ENCODE measurements at regions not wholly inside any gene's neighbourhood (a gene's known extent, or its start where the extent isn't known, plus 50 kb on each side); places are given as distances from the start of the nearest gene placed in this dataset.

- WGBS (ENCODE audit: insufficient coverage, low lambda C conversion rate): no CpG with 5 or more reads among the region's 4 CpGs
- Histone ChIP-seq H3K27me3 (ENCODE audit: control insufficient read depth, insufficient read depth, low read length) (peaks cover 17% of the 10 kb centered on the region), H3K36me3 (ENCODE audit: control insufficient read depth, insufficient read depth, low read length) (no peaks in the 10 kb centered on the region), H3K4me1 (ENCODE audit: control insufficient read depth, insufficient read depth, low read length) (no peaks in the 10 kb centered on the region), H3K4me3 (ENCODE audit: low read length) (no peak overlapping the region), H3K27ac (ENCODE audit: low read length) (no peak overlapping the region), H3K9me3 (ENCODE audit: control insufficient read depth, low read depth, low read length) (no peaks in the 10 kb centered on the region)
- no peak for DNase-seq
These were observed 149.2 kb upstream of the RPL38 start for GRCh38 chr17:74054249-74054648.

GRCh38 chr17:74055508-74056160, 147.8 kb upstream of the RPL38 start:
- Histone ChIP-seq H3K36me3 (ENCODE audit: control insufficient read depth, insufficient read depth, low read length) (no peaks in the 10 kb centered on the region), H3K4me3 (ENCODE audit: low read length) (no peak overlapping the region), H3K9me3 (ENCODE audit: control insufficient read depth, low read depth, low read length) (no peaks in the 10 kb centered on the region), H3K4me1 (ENCODE audit: control insufficient read depth, insufficient read depth, low read length) (no peaks in the 10 kb centered on the region), H3K27ac (ENCODE audit: low read length) (no peak overlapping the region), H3K27me3 (ENCODE audit: control insufficient read depth, insufficient read depth, low read length) (peaks cover 15% of the 10 kb centered on the region)
- WGBS (ENCODE audit: insufficient coverage, low lambda C conversion rate): no CpG with 5 or more reads among the region's 11 CpGs
- peak in 1 of 2 donors; percentile 15 for DNase-seq

- H3K27ac ChIP-seq (ENCODE audit: low read length): no peak overlapping the region
- WGBS (ENCODE audit: insufficient coverage, low lambda C conversion rate): 20% methylated on average over 1 of the region's 4 CpGs
- H3K9me3 ChIP-seq (ENCODE audit: control insufficient read depth, low read depth, low read length): no peaks in the 10 kb centered on the region
- H3K36me3 ChIP-seq (ENCODE audit: control insufficient read depth, insufficient read depth, low read length): no peaks in the 10 kb centered on the region
- peak; percentile 16 to 22 for DNase-seq
- no peak overlapping the region for H3K4me3 ChIP-seq (ENCODE audit: low read length)
- H3K4me1 ChIP-seq (ENCODE audit: control insufficient read depth, insufficient read depth, low read length): no peaks in the 10 kb centered on the region
- H3K27me3 ChIP-seq (ENCODE audit: control insufficient read depth, insufficient read depth, low read length): peaks cover 9% of the 10 kb centered on the region
These were observed 143.8 kb upstream of the RPL38 start for GRCh38 chr17:74059479-74060240.

- H3K4me3 ChIP-seq (ENCODE audit: low read length): no peak overlapping the region
- 72% methylated on average over 3 of the region's 5 CpGs for WGBS (ENCODE audit: insufficient coverage, low lambda C conversion rate)
- H3K27ac ChIP-seq (ENCODE audit: low read length): no peak overlapping the region
These were observed 141.7 kb upstream of the RPL38 start for GRCh38 chr17:74061758-74062157.

GRCh38 chr17:74062234-74062633, 141.2 kb upstream of the RPL38 start:
- Histone ChIP-seq H3K27ac (ENCODE audit: low read length) (no peak overlapping the region), H3K4me1 (ENCODE audit: control insufficient read depth, insufficient read depth, low read length) (no peaks in the 10 kb centered on the region), H3K36me3 (ENCODE audit: control insufficient read depth, insufficient read depth, low read length) (no peaks in the 10 kb centered on the region), H3K27me3 (ENCODE audit: control insufficient read depth, insufficient read depth, low read length) (peaks cover 6% of the 10 kb centered on the region), H3K9me3 (ENCODE audit: control insufficient read depth, low read depth, low read length) (no peaks in the 10 kb centered on the region), H3K4me3 (ENCODE audit: low read length) (no peak overlapping the region)
- no peak for DNase-seq
- WGBS (ENCODE audit: insufficient coverage, low lambda C conversion rate): 0% methylated on average over 1 of the region's 3 CpGs

More at GRCh38 chr17:74061758-74062157, 141.7 kb upstream of the RPL38 start:
- no peak for DNase-seq
- Histone ChIP-seq H3K9me3 (ENCODE audit: control insufficient read depth, low read depth, low read length) (no peaks in the 10 kb centered on the region), H3K36me3 (ENCODE audit: control insufficient read depth, insufficient read depth, low read length) (no peaks in the 10 kb centered on the region), H3K27me3 (ENCODE audit: control insufficient read depth, insufficient read depth, low read length) (peaks cover 9% of the 10 kb centered on the region), H3K4me1 (ENCODE audit: control insufficient read depth, insufficient read depth, low read length) (no peaks in the 10 kb centered on the region)

GRCh38 chr17:74063439-74063838, 140.0 kb upstream of the RPL38 start:
- Histone ChIP-seq H3K27ac (ENCODE audit: low read length) (no peak overlapping the region), H3K4me3 (ENCODE audit: low read length) (no peak overlapping the region), H3K9me3 (ENCODE audit: control insufficient read depth, low read depth, low read length) (no peaks in the 10 kb centered on the region), H3K27me3 (ENCODE audit: control insufficient read depth, insufficient read depth, low read length) (peaks cover 8% of the 10 kb centered on the region), H3K36me3 (ENCODE audit: control insufficient read depth, insufficient read depth, low read length) (no peaks in the 10 kb centered on the region), H3K4me1 (ENCODE audit: control insufficient read depth, insufficient read depth, low read length) (no peaks in the 10 kb centered on the region)
- DNase-seq: no peak
- WGBS (ENCODE audit: insufficient coverage, low lambda C conversion rate): 62% methylated on average over 2 of the region's 10 CpGs

- no peak overlapping the region for H3K27ac ChIP-seq (ENCODE audit: low read length)
These were observed 133.1 kb upstream of the RPL38 start for GRCh38 chr17:74070374-74070773.

GRCh38 chr17:74070998-74071679, 132.3 kb upstream of the RPL38 start:
- Histone ChIP-seq H3K27ac (ENCODE audit: low read length) (no peak overlapping the region), H3K27me3 (ENCODE audit: control insufficient read depth, insufficient read depth, low read length) (peaks cover 5% of the 10 kb centered on the region), H3K4me3 (ENCODE audit: low read length) (no peak overlapping the region), H3K4me1 (ENCODE audit: control insufficient read depth, insufficient read depth, low read length) (no peaks in the 10 kb centered on the region), H3K9me3 (ENCODE audit: control insufficient read depth, low read depth, low read length) (peaks cover under 1% of the 10 kb centered on the region), H3K36me3 (ENCODE audit: control insufficient read depth, insufficient read depth, low read length) (no peaks in the 10 kb centered on the region)
- DNase-seq: no peak
- 100% methylated on average over 1 of the region's 12 CpGs for WGBS (ENCODE audit: insufficient coverage, low lambda C conversion rate)

More at GRCh38 chr17:74070374-74070773, 133.1 kb upstream of the RPL38 start:
- no peaks in the 10 kb centered on the region for H3K9me3 ChIP-seq (ENCODE audit: control insufficient read depth, low read depth, low read length)
- H3K27me3 ChIP-seq (ENCODE audit: control insufficient read depth, insufficient read depth, low read length): peaks cover 5% of the 10 kb centered on the region
- no peak overlapping the region for H3K4me3 ChIP-seq (ENCODE audit: low read length)
- DNase-seq: no peak
- 100% methylated on average over 1 of the region's 3 CpGs for WGBS (ENCODE audit: insufficient coverage, low lambda C conversion rate)
- H3K4me1 ChIP-seq (ENCODE audit: control insufficient read depth, insufficient read depth, low read length): no peaks in the 10 kb centered on the region
- H3K36me3 ChIP-seq (ENCODE audit: control insufficient read depth, insufficient read depth, low read length): no peaks in the 10 kb centered on the region

GRCh38 chr17:74072340-74072739, 131.1 kb upstream of the RPL38 start:
- H3K4me1 ChIP-seq (ENCODE audit: control insufficient read depth, insufficient read depth, low read length): no peaks in the 10 kb centered on the region
- H3K27me3 ChIP-seq (ENCODE audit: control insufficient read depth, insufficient read depth, low read length): peaks cover 5% of the 10 kb centered on the region
- peaks cover 5% of the 10 kb centered on the region for H3K9me3 ChIP-seq (ENCODE audit: control insufficient read depth, low read depth, low read length)
- H3K36me3 ChIP-seq (ENCODE audit: control insufficient read depth, insufficient read depth, low read length): no peaks in the 10 kb centered on the region
- no peak overlapping the region for H3K27ac ChIP-seq (ENCODE audit: low read length)
- no peak overlapping the region for H3K4me3 ChIP-seq (ENCODE audit: low read length)
- no CpG with 5 or more reads among the region's 4 CpGs for WGBS (ENCODE audit: insufficient coverage, low lambda C conversion rate)
- no peak for DNase-seq

GRCh38 chr17:74076446-74076845, 127.0 kb upstream of the RPL38 start:
- no peak for DNase-seq
- WGBS (ENCODE audit: insufficient coverage, low lambda C conversion rate): no CpG with 5 or more reads among the region's 1 CpG
- Histone ChIP-seq H3K36me3 (ENCODE audit: control insufficient read depth, insufficient read depth, low read length) (no peaks in the 10 kb centered on the region), H3K27ac (ENCODE audit: low read length) (no peak overlapping the region), H3K4me3 (ENCODE audit: low read length) (no peak overlapping the region), H3K27me3 (ENCODE audit: control insufficient read depth, insufficient read depth, low read length) (peaks cover 9% of the 10 kb centered on the region), H3K9me3 (ENCODE audit: control insufficient read depth, low read depth, low read length) (peaks cover 5% of the 10 kb centered on the region), H3K4me1 (ENCODE audit: control insufficient read depth, insufficient read depth, low read length) (no peaks in the 10 kb centered on the region)
